DMS53 treated with DMSO at 0.1 percent for 48 hours (cell line): ENCODE measurements at regions not wholly inside any gene's neighbourhood (a gene's known extent, or its start where the extent isn't known, plus 50 kb on each side); places are given as distances from the start of the nearest gene placed in this dataset.

Experiments
- DNase-seq: peaks from one replicate; lab custom pipeline; 2025; ENCODE audit not compliant: unreplicated experiment; lab: John Stamatoyannopoulos, UW

DNA sequence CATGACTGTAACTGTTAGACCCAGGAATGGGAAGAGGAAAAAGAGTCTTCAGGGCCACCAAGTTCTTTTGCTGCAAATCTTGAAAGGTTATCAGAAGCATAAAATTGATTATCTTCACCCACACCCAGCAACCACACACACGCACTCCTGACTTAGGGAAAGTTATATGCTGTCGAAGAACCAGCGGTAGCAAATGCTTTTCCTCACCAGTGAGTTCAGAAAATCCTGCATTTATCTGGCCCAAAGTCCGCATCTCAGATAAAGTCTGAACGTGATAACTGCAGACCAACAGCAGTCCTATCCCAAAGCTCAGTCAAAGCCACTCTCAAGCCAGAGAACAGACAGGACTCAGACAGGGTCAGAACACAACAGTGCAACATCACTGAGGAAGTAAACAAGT lies 115.6 kb downstream of the IRS2 start:
- DNase-seq: no peak

DNA sequence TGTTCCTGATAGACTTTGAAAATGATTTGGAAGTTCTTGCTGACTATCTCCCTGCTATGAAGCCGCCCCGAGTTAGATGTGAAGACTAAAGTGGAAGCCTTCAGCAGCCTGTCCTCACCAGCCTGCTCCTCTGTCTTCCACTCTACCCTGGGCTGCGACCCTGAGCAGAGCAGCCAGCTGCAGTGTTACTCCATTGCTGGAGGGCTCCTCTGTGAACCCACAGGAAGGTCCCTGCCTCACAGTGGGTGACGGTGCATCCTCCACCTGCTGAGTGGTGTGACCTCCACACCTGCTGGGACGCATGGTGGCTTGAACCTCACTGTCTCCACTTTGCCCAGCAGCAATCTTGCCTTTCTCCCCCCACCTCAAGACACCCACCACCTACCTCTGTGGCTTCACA lies 116.4 kb downstream of the IRS2 start:
- DNase-seq: no peak

DNA sequence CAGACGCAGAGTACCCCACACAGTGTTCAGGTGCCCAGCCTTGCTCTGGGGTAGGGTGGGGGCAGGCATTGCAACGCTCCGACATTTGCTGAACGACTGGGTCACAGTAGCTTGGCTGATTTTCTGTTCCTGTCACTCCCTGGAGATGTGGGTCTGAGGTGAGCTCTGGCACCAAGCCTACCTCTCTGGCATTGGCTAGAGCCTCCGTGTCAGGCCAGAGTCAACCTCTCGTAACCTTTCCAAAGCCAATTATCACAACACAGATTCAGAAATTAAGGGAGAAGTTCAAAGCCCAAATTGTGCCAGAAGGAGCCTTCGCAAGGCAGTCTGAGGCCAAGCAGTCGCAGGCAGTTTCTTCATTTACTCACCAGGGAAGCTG lies 117.2 kb downstream of the IRS2 start:
- no peak for DNase-seq

DNA sequence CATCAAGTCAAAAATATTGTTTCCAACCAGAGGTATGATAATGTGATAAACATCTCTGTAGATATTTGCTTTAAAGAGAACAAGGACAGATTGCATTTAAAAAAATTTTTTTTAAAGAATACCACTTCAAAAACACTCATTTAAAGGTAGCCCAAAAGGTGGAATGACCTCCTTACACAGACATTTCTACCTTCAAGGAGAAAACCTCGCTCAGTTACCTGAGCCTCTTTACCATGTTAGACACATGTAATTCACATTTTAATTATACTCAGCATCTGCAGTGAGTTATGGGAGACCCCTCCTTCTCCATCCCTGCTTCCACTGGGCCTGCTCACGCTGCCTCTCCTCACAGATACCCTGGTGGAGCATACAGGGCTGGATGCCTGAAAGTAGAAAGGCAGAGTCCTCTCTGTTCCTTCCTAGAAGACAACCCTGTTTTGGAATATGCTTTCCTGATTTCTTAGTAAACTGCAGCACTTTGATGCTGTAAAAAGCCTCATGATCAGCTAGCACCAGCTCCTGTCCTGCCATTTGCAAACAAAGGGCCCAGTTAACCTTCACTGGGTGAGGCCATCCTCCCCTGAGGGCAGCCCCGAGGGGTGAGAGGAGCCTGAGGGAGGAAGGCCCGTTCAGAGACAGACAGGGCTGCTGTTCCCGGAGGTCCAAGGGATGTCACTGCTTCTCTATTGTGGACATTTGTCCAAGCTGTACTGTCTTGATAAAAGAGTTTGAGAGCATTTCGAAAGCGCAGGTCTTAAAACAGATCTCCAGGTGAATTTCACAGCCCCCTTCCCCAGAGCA lies 117.8 kb downstream of the IRS2 start:
- DNase-seq: no peak

DNA sequence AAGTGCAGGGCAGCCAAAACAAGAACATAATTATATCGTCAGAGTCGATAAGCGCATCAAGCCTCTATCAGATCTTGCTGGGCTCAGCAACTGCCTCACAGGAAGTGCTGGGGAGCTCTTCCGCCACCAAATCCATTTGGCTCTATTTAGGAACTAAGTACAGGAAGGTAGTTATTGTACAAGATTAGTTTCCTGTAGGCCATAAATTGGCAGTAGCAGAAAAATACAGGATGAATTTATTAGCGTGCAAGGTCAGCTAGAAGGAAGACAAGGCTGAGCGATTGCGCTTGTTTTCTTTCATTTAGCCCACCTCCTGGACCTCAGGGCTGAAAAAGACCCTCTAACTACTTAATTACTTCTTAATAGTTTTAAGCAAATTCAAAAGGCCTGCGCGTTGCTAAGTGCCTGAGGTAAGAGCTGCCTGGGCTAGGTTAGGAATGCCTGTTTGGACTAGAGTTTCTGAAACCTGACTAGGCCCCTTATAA lies 118.5 kb downstream of the IRS2 start:
- no peak for DNase-seq

DNA sequence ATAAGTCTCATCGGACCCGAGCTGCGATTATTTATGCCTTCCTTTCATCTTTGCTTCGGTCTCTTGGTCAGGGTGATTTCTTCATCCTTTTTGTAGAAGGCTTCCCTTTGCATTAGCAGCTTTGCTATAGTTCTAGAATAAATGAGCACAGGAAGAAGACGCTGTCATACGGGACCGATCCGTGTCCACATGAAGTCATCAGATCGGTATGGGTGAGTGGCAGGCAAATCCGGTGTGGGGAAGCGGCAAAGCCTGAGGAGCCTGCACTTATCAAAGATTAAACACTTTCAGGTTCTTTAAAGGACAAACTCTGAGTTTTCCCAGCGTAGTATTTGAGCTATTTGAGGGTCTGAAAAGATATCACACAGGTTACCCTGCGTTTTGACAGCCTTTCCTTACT lies 119.3 kb downstream of the IRS2 start:
- DNase-seq: peak; percentile 32

DNA sequence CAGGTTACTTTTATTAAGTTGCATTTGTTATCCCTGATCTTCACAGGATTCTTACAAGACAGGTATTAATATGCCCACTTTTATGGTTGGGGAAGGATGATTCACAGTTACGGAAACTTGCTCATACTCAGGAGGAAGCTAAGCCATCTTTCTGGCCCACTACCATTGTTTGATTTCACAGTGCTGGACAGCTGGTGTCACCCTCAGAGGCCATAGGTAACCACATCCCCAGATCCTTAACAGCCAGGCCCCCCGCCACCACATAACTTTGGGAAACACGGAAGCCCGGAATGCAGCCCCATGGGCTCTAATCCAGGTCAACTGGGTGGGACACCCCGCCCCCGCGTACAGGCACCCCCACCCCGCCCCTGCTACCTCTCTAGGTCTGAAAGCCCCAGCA lies 119.7 kb downstream of the IRS2 start:
- no peak for DNase-seq

DNA sequence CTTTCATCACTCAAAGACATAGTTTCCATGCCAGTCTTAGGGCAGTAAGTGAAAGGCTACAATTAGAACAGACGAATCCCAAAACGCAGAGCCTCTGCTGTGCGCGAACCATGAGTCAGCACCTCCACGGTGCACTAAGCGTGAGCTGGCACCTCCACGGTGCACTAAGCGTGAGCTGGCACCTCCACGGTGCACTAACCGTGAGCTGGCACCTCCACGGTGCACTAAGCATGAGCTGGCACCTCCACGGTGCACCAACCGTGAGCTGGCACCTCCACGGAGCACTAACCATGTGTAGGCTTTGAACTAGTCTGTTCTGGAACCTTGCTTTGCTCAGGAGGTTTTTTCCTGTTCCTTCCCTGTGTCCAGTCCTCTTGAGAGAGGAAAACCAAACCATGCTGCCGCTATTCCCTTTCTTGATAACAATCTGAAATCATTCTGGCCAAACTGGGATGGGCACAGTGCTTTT lies 120.6 kb downstream of the IRS2 start:
- DNase-seq: no peak

DNA sequence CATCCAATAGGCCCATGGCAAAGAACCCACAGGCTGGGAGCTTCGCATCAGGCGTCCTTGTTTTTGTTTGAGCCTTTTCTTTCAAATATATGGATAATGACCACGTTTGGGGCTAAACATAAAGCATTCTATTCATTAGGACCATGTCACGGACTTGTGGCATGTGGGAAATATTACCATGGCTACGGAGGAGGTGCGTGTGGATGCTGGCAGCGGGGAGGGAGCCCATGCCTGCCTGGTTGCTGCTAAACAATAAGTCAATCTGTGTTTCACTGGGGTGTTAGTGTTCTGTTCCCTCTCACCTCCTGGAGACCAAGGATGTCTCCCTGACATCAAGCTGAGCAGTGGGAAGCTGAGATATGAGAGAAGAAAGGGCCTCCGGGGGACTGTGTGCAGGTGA lies 121.1 kb downstream of the IRS2 start:
- DNase-seq: no peak

DNA sequence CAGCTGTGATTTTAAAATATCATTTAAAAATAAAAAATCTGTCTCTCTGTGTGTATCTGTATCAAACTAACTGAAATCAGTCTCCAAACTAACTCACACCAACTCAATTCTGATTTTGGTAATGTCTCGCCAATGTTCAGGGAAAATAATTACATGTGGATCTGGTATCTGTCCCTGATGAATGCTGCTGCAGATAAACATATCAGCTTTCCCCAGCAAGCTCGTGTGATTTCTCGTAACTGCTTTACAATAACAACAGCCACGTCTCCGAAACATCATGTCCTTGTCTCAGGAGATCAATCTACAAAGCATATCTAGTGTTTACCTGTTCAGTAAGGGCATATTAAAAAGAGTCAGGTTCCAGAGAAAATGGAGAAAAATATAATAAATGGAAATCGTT lies 129.0 kb downstream of the IRS2 start:
- DNase-seq: no peak

DNA sequence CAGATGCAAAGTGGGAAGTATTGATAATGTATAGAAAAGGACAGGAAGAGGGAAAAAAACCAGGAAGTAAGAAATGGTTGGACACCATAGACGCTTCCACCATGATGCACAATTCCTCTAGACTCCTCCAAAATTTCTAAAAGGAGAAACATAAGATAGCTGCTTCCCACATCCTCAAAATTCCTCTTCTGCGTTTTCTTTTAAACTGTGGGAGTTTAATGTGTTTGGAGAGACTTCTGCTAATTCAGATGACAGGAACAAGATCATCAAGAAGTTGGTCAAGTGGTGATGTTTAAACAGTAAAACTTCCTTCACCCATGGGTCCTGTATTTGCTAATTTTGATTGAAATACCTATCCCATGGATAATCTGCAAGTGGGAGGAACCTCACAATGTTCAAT lies 130.2 kb downstream of the IRS2 start:
- no peak for DNase-seq

DNA sequence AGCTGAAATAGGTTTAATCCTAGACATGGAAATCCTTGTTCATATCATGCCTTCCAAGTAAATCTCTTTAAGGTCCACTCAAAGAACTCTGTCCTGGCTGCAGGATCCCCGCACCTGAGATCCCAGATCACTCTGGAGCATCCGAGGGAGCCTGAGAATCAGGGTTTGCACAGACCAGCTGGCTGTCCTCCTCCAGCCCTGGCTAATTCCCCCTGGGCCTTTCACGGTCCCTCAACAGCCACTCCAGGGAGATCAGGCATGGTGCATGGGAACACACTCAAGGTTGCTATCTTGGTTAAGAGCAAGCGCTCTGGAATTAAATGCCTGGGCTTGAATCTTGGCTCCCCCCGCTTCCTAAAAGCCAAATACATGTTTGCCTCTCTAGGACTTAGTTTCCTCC lies 130.8 kb downstream of the IRS2 start:
- DNase-seq: no peak

DNA sequence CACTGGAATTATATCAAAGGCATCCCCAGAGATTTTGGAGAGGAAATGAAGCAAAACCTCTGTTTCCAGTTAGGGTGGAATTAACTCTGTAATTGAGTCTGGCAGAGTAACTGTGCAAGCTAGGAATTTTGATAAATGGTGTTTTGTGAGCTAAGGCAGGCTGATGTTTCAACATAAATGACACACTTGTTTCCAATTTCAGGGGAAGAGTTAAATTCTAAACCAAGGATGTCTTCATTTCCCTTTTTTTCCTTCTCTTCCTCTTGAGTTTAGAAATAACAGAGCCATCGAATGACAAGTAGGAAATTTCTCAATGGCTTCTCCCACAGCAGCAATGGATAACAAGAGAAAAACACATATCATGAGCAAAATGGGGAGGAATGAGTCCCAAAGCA lies 131.2 kb downstream of the IRS2 start:
- no peak for DNase-seq

DNA sequence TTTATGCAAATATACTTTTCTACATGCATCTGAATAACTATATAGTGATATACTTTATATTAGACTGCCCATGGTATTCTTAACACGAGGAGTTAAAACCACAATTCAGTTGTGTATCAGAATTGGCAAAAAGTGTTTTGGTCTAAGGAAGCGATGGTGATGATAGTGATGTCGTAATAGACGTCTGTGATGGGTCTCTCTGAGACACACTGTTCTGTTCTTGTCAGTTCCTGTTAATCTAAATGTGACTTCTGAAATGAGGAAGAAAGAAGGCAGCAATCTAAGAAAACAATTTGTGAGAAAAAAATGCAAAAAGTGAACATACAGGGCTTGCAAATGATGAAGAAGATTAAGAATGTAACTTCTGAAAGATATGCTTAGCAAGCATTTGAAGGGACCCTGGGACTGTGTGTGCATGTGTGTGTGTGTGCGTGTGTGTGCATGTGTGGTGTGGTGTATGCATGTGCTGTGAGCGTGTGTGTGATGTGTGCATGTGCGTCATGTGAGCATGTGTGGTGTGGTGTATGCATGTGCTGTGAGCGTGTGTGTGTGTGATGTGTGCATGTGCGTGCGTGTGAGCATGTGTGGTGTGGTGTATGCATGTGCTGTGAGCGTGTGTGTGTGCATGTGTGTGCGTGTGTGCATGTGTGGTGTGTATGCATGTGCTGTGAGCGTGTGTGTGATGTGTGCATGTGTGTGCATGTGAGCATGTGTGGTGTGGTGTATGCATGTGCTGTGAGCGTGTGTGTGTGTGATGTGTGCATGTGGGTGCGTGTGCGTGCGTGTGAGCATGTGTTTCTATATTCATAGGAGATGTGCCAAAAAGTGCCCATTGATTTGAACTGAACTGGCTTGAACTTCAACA lies 131.8 kb downstream of the IRS2 start:
- no peak for DNase-seq

DNA sequence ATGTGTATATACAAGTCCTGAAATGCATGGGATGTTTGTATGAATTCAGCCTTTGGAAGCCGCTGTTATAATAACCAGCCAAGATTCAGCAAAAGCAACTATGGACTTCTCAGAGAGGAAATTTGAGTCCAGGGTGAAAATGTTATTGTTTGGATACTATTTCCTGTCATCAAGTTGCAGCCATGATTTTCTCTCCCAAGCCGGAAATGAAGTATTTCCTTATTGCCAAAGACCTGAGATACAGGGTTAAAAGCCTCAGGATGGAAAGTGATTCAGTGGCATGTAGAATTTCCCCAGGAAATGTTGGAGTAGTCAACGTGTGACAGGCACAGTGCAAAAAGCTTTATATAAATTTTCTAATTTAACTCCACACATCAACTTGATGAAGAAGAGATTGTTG lies 133.9 kb downstream of the IRS2 start:
- no peak for DNase-seq

DNA sequence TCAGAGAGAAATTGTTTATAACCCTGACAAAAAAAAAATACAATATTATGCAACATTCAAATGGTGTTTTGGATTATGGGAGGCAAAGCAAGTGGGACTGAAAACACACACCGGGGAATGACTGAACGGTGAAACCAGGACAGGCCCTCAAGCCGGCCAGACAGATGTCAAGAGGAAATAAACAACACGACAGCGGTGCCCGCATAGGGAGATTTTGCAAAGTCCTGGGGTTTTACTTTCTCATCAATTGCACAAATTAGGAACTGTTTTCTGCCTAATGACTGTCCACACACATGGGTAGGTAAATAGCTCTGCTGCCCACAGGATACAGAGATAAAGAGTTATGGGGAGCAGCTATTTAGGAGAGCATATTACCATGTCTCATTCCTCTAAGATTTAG lies 134.5 kb downstream of the IRS2 start:
- no peak for DNase-seq

DNA sequence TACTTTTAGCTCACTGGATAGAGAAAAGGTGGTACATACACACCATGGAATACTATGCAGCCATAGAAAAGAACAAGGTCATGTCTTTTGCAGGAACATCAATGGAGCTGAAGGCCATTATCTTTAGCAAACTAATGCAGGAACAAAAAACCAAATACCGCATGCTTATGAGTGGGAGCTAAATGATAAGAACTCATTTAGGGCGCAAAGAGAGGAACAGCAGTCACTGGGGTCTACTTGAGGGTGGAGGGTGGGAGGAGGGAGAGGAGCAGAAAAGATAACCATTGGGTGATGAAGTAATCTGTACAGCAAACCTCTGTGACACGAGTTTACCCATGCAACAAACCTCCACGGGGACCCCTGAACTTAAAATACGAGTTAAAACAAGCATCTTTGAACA lies 135.1 kb downstream of the IRS2 start:
- no peak for DNase-seq

DNA sequence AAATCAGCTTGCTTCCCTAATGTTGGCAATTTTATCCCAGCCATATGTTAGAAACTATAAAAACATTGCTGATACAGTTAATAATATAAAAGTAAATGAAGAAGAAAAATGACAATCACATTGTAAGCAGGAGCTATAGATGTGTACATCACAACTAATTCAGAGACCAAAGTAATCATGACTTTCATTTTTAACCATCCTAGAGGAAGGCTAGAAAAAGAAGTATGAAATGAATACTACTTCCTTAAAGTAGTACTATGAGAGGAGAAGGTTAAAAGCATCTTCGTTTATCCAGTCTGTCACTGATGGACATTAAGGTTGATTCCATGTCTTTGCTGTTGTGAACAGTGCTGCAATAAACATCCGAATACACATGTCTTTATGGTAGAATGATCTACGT lies 135.5 kb downstream of the IRS2 start:
- no peak for DNase-seq

DNA sequence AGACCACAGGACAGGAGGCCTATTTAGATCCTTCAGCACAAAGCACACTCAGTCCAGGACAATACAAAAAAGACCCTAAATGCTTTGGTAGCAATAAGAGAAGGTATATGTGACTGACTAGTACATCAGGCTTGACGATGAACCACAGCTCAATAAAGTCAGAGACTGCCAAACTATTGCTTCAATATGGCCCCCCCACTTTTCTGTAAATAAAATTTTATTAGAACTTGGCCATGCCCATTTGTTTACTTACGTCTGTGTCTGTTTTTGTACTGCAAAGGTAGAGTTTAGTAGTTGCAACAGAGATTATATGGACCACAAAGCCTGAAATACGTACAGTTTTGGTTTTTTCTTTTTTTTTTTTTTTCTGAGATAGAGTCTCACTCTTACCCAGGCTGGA lies 136.7 kb downstream of the IRS2 start:
- DNase-seq: no peak

DNA sequence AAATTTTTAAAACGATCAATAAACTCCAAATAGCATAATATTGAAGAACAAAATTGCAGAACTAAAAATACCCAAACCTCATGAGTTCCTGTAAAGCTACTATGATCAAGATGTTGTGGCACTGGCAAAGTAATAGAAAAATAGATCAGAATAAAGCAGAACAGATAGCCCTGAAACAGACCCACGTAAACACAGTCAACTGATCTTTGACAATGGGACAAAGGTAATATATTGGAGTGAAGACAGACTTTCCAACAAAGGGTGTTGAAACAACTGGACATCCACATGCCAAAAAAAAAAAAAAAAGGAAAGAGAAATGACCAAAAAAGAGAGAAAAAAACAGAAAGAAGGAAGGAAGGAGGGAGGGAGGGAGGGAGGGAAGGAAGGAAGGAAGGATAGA lies 138.7 kb downstream of the IRS2 start:
- DNase-seq: no peak

DNA sequence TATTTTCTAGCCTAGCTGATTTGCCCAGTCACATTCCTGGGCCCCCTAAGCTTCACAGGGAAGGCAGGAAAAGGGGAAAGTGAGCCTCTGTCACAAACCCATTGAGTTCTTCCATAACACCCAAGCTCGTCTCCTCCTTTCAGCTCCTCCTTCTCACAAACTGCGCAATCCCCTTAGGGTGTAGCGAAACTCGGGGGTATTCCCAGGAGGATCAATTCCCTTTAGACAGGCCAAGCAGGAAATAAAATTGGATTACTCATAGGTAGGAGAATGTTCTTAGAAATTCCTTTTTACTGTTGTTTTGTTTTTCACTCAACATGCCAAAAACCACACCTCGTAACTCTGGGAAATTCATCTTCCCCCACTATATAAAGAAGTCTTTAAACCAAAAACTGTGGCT lies 139.3 kb downstream of the IRS2 start:
- no peak for DNase-seq

DNA sequence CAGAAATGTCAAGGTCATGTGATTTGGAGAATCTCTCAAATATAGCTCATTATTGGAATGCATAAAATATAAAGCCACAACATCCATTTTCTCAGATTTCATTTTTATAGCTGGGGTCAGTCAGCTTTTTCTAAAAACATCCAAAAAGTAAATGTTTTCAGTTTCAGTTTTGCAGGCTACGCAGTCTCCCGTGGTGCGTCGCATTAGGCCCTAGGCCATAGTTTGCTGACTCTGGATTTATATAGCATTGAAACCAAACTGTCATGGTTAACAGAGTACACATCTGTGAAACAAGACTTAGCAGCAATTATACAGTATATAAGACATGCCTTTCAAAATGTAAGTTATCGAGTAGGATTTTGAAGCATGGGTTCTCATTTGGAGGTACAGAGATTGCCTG lies 140.0 kb downstream of the IRS2 start:
- no peak for DNase-seq
